Astrocyte (in vitro differentiated cells and primary cell): ENCODE measurements at regions not wholly inside any gene's neighbourhood (a gene's known extent, or its start where the extent isn't known, plus 50 kb on each side); places are given as distances from the start of the nearest gene placed in this dataset.

Experiments used
- DNase-seq: peaks from one replicate; pipeline ENCODE4 v3.0.0-alpha.2; 2010; ENCODE audit warnings: low read depth
- FAIRE-seq: peaks from 2 replicates; lab custom pipeline; 2011; peaks lifted over from hg19 to GRCh38; lab: Jason Lieb, UNC
- H2AFZ ChIP-seq: 2 replicates; pipeline ENCODE4 v1.6.0; 2012; ENCODE audit warnings: low read depth, low read length, inconsistent platforms
- H3K27ac ChIP-seq: 2 replicates; pipeline ENCODE4 v1.5.1; 2011; ENCODE audit warnings: low read depth, low read length, inconsistent platforms
- H3K27me3 ChIP-seq: 2 replicates; pipeline ENCODE4 v1.6.0; 2011; ENCODE audit warnings: low read length, inconsistent platforms; ENCODE audit not compliant: insufficient read depth
- H3K36me3 ChIP-seq: 2 replicates; pipeline ENCODE4 v1.5.1; 2011; ENCODE audit warnings: low read length, inconsistent platforms; ENCODE audit not compliant: insufficient read depth
- H3K4me1 ChIP-seq: 2 replicates; pipeline ENCODE4 v1.5.1; 2011; ENCODE audit warnings: low read length, inconsistent platforms; ENCODE audit not compliant: insufficient read depth
- H3K4me2 ChIP-seq: 2 replicates; pipeline ENCODE4 v1.6.0; 2012; ENCODE audit warnings: low read length, inconsistent platforms
- H3K4me3 ChIP-seq: 2 replicates; pipeline ENCODE4 v1.5.1; 2011; ENCODE audit warnings: low read depth, mild to moderate bottlenecking, low read length, inconsistent platforms; ENCODE audit not compliant: insufficient read depth
- H3K79me2 ChIP-seq: 2 replicates; pipeline ENCODE4 v1.6.0; 2012; ENCODE audit warnings: mild to moderate bottlenecking, low read length, inconsistent platforms; ENCODE audit not compliant: insufficient read depth
- H3K9ac ChIP-seq: 2 replicates; pipeline ENCODE4 v1.6.0; 2012; ENCODE audit warnings: mild to moderate bottlenecking, low read length, inconsistent platforms
- H3K9me3 ChIP-seq: 2 replicates; pipeline ENCODE4 v1.5.1; 2012; ENCODE audit warnings: low read depth, mild to moderate bottlenecking, low read length, inconsistent platforms; ENCODE audit not compliant: insufficient read depth
- H4K20me1 ChIP-seq: 2 replicates; pipeline ENCODE4 v1.6.0; 2012; ENCODE audit warnings: low read length, inconsistent platforms; ENCODE audit not compliant: insufficient read depth
- H3K27ac Mint-ChIP-seq: one replicate; pipeline ENCODE4 v1.8.0; 2021; ENCODE audit warnings: mild to moderate bottlenecking, mixed read lengths; ENCODE audit not compliant: unreplicated experiment
- H3K27me3 Mint-ChIP-seq: one replicate; pipeline ENCODE4 v1.8.0; 2021; ENCODE audit warnings: low read depth, mixed read lengths; ENCODE audit not compliant: unreplicated experiment
- H3K36me3 Mint-ChIP-seq: one replicate; pipeline ENCODE4 v1.8.0; 2021; ENCODE audit warnings: low read depth, mixed read lengths; ENCODE audit not compliant: unreplicated experiment
- H3K4me1 Mint-ChIP-seq: one replicate; pipeline ENCODE4 v1.8.0; 2021; ENCODE audit warnings: low read depth, mixed read lengths; ENCODE audit not compliant: unreplicated experiment
- H3K4me3 Mint-ChIP-seq: one replicate; pipeline ENCODE4 v1.8.0; 2021; ENCODE audit warnings: mild to moderate bottlenecking, moderate library complexity, mixed read lengths; ENCODE audit not compliant: unreplicated experiment
- H3K9me3 Mint-ChIP-seq: one replicate; pipeline ENCODE4 v1.8.0; 2021; ENCODE audit warnings: mild to moderate bottlenecking, mixed read lengths; ENCODE audit not compliant: unreplicated experiment
- CTCF ChIP-seq: IDR thresholded peaks from 2 replicates; pipeline ENCODE4 v1.5.1; 2011; ENCODE audit warnings: low read depth, mild to moderate bottlenecking, inconsistent platforms, low read length, moderate library complexity; ENCODE audit not compliant: insufficient read depth
- EZH2 ChIP-seq: IDR thresholded peaks from 2 replicates; pipeline ENCODE4 v1.6.1; 2012; ENCODE audit warnings: mild to moderate bottlenecking, low read length, inconsistent platforms; ENCODE audit not compliant: insufficient read depth

GRCh38 chr7:98761225-98761624 is 108.6 kb downstream of the TMEM130 start:
- no peak for FAIRE-seq
- H3K4me3 Mint-ChIP-seq, result no peak overlapping the region
- Histone ChIP-seq H3K27ac (no peak overlapping the region), H2AFZ (no peak overlapping the region), H3K79me2 (no peaks in the 10 kb centered on the region), H3K4me3 (no peak overlapping the region), H3K9me3 (no peaks in the 10 kb centered on the region), H3K4me1 (peaks cover 6% of the 10 kb centered on the region), H3K27me3 (no peaks in the 10 kb centered on the region), H3K36me3 (no peaks in the 10 kb centered on the region), H3K9ac (no peak overlapping the region), H4K20me1 (no peaks in the 10 kb centered on the region), H3K4me2 (no peak overlapping the region)
- H3K27ac Mint-ChIP-seq, result no peak overlapping the region
- H3K36me3 Mint-ChIP-seq, result no peaks in the 10 kb centered on the region
- peaks cover 3% of the 10 kb centered on the region for H3K9me3 Mint-ChIP-seq
- DNase-seq, result no peak
- no peaks in the 10 kb centered on the region for H3K4me1 Mint-ChIP-seq
- H3K27me3 Mint-ChIP-seq, result peaks cover 42% of the 10 kb centered on the region
- TF ChIP-seq CTCF, result no peak
- TF ChIP-seq EZH2, result no peak

GRCh38 chr7:98762620-98763019 is 107.2 kb downstream of the TMEM130 start:
- Histone ChIP-seq H3K4me1 (peaks cover 6% of the 10 kb centered on the region), H4K20me1 (no peaks in the 10 kb centered on the region), H3K79me2 (no peaks in the 10 kb centered on the region), H3K36me3 (no peaks in the 10 kb centered on the region), H3K27ac (no peak overlapping the region), H3K9me3 (no peaks in the 10 kb centered on the region), H3K9ac (no peak overlapping the region), H2AFZ (no peak overlapping the region), H3K4me3 (no peak overlapping the region), H3K27me3 (no peaks in the 10 kb centered on the region), H3K4me2 (no peak overlapping the region)
- Mint-ChIP-seq H3K4me1 (no peaks in the 10 kb centered on the region), H3K9me3 (peaks cover 3% of the 10 kb centered on the region), H3K4me3 (no peak overlapping the region), H3K27me3 (peaks cover 38% of the 10 kb centered on the region), H3K36me3 (peaks cover under 1% of the 10 kb centered on the region), H3K27ac (no peak overlapping the region)
- FAIRE-seq (no peak), DNase-seq (no peak)
- no peak for TF ChIP-seq CTCF
- TF ChIP-seq EZH2, result no peak

- Histone ChIP-seq H3K4me3 (no peak overlapping the region), H3K9ac (no peak overlapping the region), H3K4me1 (peaks cover 6% of the 10 kb centered on the region), H3K9me3 (no peaks in the 10 kb centered on the region), H3K79me2 (no peaks in the 10 kb centered on the region), H4K20me1 (no peaks in the 10 kb centered on the region), H2AFZ (no peak overlapping the region), H3K27me3 (no peaks in the 10 kb centered on the region), H3K27ac (no peak overlapping the region), H3K4me2 (no peak overlapping the region), H3K36me3 (no peaks in the 10 kb centered on the region)
- H3K9me3 Mint-ChIP-seq, result peaks cover 2% of the 10 kb centered on the region
- H3K36me3 Mint-ChIP-seq, result peaks cover 1% of the 10 kb centered on the region
- peaks cover 36% of the 10 kb centered on the region for H3K27me3 Mint-ChIP-seq
- no peak overlapping the region for H3K4me3 Mint-ChIP-seq
- no peak for TF ChIP-seq EZH2
- TF ChIP-seq CTCF, result no peak
- H3K27ac Mint-ChIP-seq, result no peak overlapping the region
- FAIRE-seq (no peak), DNase-seq (no peak)
- no peaks in the 10 kb centered on the region for H3K4me1 Mint-ChIP-seq
These were observed 106.4 kb downstream of the TMEM130 start for GRCh38 chr7:98763441-98763840.
